GM18511 (cell line): ENCODE measurements at regions not wholly inside any gene's neighbourhood (a gene's known extent, or its start where the extent isn't known, plus 50 kb on each side); places are given as distances from the start of the nearest gene placed in this dataset.
"Not testable (repeated sequence)": the region's sequence is repeated elsewhere in the genome, so short reads cannot be mapped to it uniquely, and the experiment has no call there.

Source experiments
- ATAC-seq: cut with Tn5 transposase; IDR thresholded peaks from one replicate; pipeline ENCODE4 v1.9.1; 2021; ENCODE audit warnings: mild to moderate bottlenecking, moderate library complexity; ENCODE audit not compliant: unreplicated experiment

DNA sequence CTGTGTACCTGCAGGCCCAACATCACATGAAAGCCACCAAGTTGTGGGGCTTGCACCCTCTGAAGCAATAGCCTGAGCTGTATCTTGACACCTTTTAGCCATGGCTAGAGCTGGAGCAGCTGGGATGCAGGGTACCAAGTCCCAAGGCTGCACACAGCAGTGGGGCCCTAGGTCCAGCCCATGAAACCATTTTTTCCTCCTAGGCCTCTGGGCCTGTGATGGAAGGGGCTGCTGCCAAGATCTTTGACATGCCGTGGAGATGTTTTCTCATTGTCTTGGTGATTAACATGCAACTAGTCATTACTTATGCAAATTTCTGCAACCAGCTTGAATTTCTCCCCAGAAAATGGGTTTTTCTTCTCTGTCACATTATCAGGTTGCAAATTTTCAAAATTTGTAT is 387.2 kb upstream of the RIOK2 start:
- no peak for ATAC-seq

DNA sequence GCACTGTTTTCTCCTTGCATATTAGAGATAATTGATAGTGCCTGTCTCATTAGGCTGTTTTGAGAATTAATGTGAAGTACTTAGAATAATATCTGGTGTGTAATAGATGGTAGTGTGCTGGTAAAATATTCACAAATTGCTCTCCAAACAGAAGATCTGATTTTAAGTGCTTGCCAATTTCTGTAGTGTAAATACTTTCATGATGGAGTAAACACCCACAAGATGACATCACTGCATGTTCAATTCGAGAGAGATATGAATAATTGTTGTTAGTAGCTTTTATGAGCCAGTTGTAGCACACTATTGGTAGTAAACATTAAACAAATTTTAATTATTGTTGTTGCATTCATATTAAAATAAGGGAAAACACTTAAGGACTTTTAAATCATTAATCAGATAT is 392.3 kb upstream of the RIOK2 start:
- no peak for ATAC-seq

DNA sequence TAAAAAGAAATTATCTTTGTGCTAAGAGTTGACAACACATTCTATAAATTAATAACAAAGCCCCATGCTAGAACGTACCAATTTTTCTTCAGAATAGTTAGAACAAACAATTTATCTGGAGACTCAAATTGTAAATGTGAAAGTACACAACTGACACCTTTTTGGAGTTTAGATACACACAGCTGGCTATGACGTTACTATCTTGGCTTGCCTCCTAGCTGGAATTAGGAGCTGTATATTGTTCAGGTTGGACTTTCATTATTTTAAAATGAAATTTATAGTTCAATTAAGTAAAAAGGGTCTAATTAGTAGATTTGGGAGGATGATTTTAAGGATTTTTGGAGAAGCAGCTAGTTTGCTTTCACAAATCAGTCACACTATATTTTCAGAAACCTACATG is 393.9 kb upstream of the RIOK2 start:
- no peak for ATAC-seq

DNA sequence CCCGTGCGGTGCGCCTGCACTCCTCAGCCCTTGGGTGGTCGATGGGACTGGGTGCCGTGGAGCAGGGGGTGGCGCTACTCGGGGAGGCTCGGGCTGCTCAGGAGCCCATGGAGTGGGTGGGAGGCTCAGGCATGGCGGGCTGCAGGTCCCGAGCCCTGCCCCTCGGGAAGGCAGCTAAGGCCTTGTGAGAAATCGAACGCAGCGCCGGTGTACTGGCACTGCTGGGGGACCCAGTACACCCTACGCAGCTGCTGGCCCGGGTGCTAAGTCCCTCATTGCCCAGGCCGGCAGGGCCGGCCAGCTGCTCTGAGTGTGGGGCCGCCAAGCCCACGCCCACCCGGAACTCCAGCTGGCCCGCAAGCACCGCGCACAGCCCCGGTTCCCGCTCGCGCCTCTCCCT is 396.9 kb upstream of the RIOK2 start:
- not testable (repeated sequence) for ATAC-seq

DNA sequence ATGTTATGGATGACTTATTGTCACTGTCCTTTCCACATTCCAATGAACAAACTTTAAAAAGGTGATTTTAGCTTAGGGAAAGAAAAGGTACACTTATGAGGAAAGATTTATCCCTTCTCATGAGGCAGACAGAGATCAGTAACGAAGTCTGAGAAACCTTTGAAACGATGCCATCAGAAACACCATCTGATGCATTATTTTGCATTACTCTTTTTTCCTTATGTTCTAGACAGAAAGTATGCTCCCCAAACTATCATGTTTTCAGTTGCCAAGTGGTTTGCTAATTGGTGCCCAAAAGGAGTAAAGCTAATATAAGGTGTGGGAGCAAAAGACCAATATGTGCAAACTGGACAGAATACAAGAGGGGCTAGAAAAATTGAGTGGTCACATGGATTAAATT is 397.7 kb upstream of the RIOK2 start:
- ATAC-seq: no peak

DNA sequence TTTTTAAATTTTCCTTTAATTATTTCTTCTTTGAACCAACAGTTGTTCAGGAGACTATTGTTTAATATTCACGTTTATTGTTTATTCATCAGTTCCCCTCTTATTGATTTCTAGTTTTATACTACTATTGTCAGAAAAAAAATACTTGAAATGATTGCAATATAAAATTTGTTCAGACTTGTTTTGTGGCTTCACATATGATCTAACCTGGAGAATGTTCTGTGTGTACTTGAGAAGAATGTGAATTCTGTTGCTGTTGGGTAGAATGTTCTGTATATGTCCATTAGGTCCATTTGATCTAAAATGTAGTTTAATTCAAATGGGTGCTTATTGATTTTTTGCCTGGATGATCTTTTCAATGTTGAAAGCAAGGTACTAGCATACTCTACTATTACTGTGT is 408.7 kb upstream of the RIOK2 start:
- ATAC-seq: no peak

DNA sequence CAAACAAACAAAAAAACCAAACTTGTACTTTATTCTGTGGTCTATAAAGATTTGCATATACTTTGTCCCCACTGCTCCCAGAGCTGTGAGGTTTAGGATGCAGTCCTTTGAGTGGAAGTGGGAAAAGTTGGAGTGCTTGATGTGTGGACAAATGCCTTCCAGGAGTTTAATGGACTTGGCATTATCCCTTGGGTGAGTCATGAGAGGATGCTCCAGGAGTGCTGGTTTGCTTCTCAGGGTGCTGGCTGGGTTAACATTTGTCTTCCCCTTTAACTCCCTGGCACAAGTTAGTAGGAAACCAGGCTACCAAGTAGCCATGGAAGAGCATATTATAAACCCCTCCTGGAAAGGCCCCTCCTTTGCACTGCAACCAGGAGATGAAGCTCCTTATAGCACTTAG is 417.4 kb upstream of the RIOK2 start:
- ATAC-seq: no peak

DNA sequence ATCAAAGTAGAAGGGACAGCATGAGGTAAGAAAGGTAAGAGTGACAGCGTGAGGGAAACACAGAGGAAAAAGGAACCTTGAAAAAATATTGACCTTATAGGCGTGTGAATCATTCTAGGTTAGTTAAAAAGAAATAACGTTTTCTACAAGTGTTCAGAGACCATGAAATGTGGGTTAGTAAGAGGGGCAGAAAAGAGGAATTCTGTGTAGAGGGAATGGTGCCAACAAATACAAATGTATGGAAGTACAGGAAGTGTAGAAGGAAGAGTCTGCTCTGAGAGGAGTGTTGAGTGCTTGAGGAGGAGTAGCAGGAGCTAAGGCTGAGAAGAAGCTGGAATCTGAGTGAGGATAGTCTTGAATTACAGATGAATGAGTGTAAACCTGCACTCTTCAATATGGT is 418.6 kb upstream of the RIOK2 start:
- ATAC-seq: no peak

DNA sequence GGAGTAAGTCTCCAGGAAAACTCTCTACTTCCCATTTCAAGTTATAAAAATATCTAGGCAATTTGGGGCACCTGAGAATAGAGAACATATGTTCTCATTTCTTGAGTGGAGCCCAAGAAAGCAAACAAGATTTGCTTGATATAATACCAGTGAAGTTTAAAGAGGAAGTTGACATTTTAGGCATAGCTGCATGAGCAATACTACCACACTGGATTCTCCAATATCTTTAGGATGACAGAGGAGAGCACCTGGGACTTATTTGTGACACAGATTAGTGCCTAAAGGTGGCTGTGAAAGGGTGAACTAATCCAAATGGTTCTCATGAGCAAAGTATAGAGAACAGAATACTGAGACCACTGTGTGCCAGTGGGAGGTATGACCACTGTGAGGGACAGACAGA is 423.5 kb upstream of the RIOK2 start:
- no peak for ATAC-seq

DNA sequence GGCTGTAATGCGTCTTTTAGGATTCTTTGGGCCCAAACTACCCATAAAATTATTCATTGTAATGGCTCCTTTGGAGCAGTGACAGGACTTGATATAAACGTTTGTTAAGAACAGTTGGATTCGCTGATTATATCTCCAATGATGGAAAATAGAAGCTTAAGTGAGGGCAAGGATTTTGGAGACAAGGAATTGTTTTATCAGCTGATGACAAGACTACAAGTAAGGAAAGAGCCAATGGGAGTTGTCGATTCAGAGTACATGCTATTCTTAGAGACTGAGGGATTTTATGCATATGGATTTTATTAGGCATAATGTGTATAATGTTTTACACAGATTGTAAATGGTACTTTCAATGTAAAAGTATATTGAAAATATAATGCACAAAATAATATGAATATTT is 425.5 kb upstream of the RIOK2 start:
- no peak for ATAC-seq

DNA sequence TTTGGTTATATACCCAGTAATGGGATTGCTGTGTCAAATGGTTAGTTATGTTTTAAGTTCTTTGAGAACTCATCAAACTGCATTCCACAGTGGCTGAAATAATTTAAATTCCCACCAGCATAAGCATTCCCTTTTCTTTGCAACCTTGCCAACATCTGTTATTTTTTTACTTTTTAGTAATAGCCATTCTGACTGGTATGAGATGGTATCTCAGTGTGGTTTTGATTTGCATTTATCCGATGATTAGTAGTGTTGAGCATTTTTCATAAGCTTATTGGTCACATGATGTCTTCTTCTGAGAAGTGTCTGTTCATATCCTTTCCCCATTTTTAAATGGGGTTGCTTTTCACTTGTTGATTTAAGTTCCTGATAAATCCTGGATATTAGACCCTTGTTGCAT is 435.7 kb upstream of the RIOK2 start:
- no peak for ATAC-seq

DNA sequence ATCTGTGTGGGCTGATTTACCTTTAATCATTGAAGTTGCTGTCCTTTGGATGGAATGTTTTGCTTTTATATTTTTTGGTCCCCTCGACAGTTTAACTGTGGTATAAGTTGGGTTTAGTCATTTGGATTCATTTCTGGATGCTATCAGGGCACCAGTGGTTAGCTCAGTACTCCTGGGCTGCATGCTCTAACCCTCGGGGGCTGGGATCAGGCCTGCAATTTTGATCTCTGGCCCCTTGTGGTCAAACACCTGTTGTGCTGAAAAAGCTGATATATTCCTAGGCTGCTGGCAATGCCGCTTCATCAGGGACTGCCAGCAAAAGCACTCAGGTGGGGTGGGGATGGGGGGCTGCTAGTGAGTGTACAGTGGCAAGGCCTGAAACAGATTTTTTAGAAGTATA is 440.4 kb upstream of the RIOK2 start:
- ATAC-seq: no peak

DNA sequence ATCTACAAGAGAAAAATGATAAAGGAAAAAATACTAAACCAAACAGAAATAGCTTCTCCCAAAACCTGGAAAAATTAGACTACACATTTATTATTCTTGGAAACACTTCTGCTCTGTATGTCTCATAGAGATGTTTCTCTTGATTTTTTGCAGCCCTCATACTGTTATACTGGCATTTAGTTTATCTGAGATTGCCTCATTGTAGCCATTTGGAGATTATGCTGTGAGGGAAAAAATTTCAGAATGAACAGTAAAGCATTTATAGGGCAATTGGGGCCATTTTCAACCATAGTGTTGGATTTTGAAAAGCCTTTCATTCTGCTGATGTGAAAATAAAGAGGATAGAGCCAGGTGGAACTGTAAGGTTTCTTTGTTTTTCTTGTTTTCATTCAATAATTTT is 441.8 kb upstream of the RIOK2 start:
- ATAC-seq: no peak

DNA sequence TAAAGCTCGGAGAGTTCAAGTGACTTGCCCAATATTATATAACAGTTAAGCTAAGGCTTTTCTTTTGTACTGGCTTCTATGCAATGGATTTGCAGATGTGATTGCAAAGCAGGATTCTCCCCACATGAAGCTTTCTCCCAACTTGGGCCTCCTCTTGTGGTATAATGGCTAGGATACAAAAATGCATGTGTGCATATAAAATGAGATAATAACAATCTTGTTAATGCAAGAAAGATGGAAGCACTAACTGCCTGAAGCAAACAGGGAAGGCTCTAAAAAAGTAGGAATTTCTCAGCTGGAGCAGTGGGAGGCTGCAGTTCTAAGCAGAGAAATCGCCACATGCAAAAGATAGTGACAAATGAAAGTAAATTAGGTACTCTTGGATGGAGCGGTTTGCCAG is 444.2 kb upstream of the RIOK2 start:
- ATAC-seq: no peak

DNA sequence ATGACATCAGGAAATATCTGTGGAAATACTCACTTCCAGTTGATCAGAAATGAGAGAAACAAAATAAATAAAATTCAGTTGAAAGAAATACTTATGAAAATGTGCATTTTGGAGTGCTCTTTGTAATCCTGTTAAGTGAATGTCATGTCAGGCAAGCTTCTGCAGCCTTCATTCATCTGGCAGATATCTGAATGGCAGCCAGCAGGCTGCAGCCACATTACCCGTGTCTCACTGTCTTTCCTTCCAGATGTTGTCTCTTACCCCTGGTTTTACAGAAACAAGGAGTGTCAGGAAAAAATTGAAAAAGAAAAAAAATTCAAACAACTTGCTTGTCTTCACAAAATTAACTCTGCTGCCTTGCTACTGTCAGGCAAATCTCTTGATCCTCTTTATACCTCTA is 445.0 kb upstream of the RIOK2 start:
- no peak for ATAC-seq

DNA sequence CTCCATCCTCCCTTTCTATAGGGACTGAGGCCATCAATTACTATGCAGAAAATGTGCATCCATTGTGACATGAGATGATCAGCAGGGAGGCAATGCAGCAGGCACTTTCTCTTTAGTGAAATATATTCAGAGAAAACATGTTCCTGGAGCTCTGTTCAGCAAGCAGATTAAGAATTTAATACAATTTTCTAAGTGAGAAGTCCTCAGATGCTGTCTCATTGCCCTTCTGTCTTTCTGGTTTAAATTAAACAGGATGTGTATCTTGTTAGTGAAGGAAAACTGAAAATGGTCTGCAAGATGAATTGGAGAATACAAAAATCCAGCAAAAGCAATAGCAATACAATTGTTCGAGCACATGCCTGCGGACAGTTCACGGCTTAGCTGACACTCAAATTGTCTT is 445.8 kb upstream of the RIOK2 start:
- no peak for ATAC-seq

DNA sequence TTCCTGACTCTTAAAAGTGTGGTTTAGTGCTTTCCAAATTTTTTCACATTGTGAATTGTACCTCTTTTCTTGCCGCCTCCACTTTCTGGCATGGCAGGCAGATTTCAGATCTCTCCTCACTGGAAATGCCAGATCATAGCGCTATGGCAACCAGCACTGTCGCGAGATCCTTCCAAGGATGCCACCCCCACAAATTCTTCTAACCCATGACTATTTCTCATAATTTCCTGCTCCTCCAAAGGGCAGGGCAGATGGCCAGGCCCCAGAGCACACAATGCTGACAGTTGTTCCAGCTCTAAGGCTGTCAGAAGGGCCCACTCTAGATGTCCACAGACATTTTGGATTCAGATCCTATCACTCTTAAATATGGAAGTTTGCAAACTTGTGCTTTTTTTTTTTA is 446.2 kb upstream of the RIOK2 start:
- no peak for ATAC-seq

DNA sequence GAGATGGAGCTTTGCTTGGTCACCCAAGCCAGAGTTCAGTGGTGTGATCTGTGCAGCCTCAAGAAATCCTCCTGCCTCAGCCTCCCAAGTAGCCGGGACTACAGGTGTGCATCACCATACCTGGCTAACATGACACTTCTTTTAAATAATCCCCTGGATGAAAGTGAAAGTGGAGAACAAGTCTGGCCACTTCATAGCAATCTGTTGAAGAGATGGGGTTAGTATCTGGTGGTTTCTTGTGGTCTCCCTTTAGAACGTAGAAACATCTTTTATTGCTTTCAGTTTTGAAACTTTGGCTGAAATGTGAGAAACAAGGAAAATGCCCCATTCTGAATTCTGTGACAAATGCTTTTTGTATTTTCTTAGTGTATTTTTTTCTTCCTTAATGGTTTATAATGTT is 452.5 kb upstream of the RIOK2 start:
- ATAC-seq: no peak

DNA sequence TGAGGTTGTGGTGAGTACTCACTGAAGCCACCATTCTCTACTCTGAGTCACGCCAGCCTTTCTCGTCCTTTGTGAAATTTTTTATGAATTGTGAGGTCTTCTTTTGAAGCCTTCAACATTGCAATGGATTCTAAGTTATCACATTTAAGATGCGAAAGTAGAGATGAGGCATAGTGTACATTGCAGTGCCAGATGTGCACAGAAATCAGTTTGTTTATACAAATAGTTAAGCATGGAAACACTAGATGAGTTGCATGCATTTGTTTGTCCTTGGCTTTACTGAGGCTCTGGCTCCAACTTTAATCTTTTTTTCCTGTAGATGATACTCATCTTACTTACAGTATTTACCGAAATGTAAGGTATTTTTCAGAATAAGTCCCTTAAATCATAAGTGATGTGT is 453.7 kb upstream of the RIOK2 start:
- ATAC-seq: no peak

DNA sequence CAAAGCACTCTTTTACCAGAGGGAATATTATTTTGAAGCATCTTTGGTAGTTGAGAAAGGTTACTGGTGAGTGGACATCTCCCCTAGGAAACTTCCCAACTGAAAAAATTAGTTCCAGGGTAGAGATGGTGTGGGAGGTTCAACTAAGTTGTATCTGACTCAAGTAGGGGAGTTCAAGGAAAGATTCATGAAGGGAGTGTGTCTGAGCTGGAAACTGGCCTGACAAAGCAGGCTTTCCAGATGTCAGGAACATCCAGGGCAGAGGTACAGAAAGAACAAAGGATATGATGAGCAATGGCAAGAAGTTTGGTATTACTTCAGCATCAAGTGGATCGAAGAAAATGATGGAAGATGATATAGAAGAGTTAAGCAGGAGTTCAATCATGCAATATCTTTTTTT is 458.0 kb upstream of the RIOK2 start:
- ATAC-seq: no peak

DNA sequence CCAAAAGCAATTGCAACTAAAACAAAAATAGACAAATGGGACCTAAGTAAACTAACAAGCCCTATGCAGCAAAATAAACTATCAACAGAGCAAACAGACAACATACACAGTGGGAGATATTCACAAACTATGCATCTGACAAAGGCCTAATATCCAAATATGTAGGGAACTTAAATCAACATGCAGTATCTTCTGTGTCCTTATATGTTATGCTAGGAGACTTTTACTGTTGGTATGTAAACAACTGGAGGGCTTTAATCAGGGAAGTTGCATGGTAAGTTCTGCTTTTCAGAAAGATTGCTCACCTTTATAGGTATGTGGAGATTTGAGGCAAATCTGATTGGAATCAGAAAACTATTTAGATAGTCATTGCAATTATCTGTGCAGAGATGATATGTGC is 461.2 kb upstream of the RIOK2 start:
- no peak for ATAC-seq

DNA sequence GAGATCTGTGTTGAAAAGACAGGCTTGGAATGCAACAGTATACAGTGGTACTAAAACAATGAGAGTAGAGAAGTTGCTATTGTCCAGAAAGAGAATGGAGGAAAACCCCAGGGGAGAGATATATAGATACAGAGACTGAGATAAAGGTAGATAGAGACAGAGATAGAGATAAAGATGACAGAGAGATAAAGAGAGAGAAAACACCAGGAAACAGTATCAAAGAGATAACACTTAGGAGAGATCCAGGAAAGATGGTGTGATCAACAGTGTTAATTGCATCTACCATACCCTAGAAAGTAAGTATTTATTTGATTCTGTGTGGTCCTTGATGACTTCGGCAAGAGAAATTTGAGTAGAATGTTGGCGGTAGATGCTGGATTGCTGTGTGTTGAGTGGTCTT is 461.8 kb upstream of the RIOK2 start:
- ATAC-seq: no peak

DNA sequence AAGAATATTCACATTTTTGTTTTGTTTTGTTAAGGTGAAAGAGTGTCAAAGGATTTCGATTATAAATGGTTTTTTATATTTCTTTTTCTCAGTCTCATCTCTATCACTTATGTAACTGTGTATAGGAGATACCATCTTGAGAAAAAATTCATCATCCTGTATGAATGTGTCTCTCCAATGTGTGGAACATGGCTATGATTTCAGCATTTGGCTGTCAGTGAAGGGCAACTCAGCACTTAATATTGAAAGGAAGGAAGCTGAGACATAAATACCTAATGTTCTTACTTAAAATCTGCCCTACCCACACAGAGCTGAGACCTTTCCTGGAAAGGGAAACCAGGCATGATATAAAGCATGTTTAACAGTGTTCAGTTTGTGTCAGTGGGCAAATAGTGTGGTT is 474.2 kb upstream of the RIOK2 start:
- ATAC-seq: no peak
